GM18858 (cell line): ENCODE measurements at regions not wholly inside any gene's neighbourhood (a gene's known extent, or its start where the extent isn't known, plus 50 kb on each side); places are given as distances from the start of the nearest gene placed in this dataset.

Experiments used
- ATAC-seq: cut with Tn5 transposase; IDR thresholded peaks from one replicate; pipeline ENCODE4 v1.9.1; 2021; ENCODE audit not compliant: unreplicated experiment

- no peak for ATAC-seq
Measured at GRCh38 chr18:27704736-27705361, 472.1 kb downstream of the CDH2 start.

GRCh38 chr18:27699137-27699536 is 477.8 kb downstream of the CDH2 start:
- no peak for ATAC-seq

- no peak for ATAC-seq
Measured at GRCh38 chr18:27696148-27696547, 480.8 kb downstream of the CDH2 start.

GRCh38 chr18:27695503-27695902 is 481.4 kb downstream of the CDH2 start:
- ATAC-seq = no peak

GRCh38 chr18:27695052-27695451 is 481.9 kb downstream of the CDH2 start:
- no peak for ATAC-seq

- ATAC-seq = no peak
Measured at GRCh38 chr18:27688581-27688980, 488.3 kb downstream of the CDH2 start.

- no peak for ATAC-seq
Measured at GRCh38 chr18:27687351-27687979, 489.5 kb downstream of the CDH2 start.

- no peak for ATAC-seq
Measured at GRCh38 chr18:27685807-27686412, 491.0 kb downstream of the CDH2 start.

- no peak for ATAC-seq
Measured at GRCh38 chr18:27685091-27685490, 491.8 kb downstream of the CDH2 start.

GRCh38 chr18:27674411-27674810 is 489.3 kb upstream of the CHST9 start:
- ATAC-seq = no peak

- no peak for ATAC-seq
Measured at GRCh38 chr18:27673861-27674260, 488.8 kb upstream of the CHST9 start.

GRCh38 chr18:27668158-27668557 is 483.1 kb upstream of the CHST9 start:
- ATAC-seq = no peak

GRCh38 chr18:27667064-27667463 is 482.0 kb upstream of the CHST9 start:
- ATAC-seq = no peak

- no peak for ATAC-seq
Measured at GRCh38 chr18:27666016-27666415, 480.9 kb upstream of the CHST9 start.

- no peak for ATAC-seq
Measured at GRCh38 chr18:27665264-27665799, 480.2 kb upstream of the CHST9 start.

- no peak for ATAC-seq
Measured at GRCh38 chr18:27662949-27663348, 477.8 kb upstream of the CHST9 start.

GRCh38 chr18:27662537-27662936 is 477.4 kb upstream of the CHST9 start:
- ATAC-seq = no peak

GRCh38 chr18:27661320-27662018 is 476.4 kb upstream of the CHST9 start:
- ATAC-seq = no peak

GRCh38 chr18:27656905-27657304 is 471.8 kb upstream of the CHST9 start:
- ATAC-seq = no peak

- ATAC-seq = no peak
Measured at GRCh38 chr18:27656167-27656778, 471.2 kb upstream of the CHST9 start.

- no peak for ATAC-seq
Measured at GRCh38 chr18:27653247-27653646, 468.1 kb upstream of the CHST9 start.
